HG03060 (cell line): ENCODE measurements at regions not wholly inside any gene's neighbourhood (a gene's known extent, or its start where the extent isn't known, plus 50 kb on each side); places are given as distances from the start of the nearest gene placed in this dataset.

ENCODE experiments used
- ATAC-seq: cut with Tn5 transposase; IDR thresholded peaks from one replicate; pipeline ENCODE4 v1.9.1; 2021; ENCODE audit warnings: low read depth, moderate number of reproducible peaks; ENCODE audit not compliant: unreplicated experiment

DNA sequence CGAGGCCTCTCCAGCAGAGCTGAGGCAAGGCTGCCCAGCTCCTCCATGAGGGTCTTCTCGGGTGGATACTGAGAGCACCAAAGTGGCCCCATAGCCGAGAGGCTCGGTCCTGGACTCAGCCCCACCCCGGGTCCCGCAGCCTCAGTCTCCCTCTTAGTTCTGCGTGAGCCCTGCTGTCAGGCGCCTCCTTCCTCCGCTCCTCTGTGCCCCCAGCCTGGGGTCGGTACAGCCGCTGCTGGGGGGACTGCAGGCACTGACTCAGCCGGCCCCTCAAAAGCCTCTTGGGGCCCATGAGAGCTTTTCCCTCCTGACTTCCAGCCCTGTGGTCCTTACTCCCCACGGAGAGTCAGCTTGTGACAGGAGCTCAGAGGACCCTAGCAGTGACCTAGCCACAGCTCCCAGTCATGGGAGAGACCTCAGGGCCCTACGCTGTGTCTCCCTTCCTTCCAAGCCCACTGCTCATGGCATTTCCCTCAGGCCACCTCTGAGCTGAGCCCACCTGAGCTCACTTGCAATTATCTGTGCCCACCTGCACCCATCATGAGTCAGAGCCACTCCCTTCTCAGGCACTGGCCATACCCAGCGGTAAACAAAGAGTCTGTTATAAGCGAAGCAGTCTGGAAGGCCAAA, 295.0 kb upstream of the RTL1 start:
- no peak for ATAC-seq

DNA sequence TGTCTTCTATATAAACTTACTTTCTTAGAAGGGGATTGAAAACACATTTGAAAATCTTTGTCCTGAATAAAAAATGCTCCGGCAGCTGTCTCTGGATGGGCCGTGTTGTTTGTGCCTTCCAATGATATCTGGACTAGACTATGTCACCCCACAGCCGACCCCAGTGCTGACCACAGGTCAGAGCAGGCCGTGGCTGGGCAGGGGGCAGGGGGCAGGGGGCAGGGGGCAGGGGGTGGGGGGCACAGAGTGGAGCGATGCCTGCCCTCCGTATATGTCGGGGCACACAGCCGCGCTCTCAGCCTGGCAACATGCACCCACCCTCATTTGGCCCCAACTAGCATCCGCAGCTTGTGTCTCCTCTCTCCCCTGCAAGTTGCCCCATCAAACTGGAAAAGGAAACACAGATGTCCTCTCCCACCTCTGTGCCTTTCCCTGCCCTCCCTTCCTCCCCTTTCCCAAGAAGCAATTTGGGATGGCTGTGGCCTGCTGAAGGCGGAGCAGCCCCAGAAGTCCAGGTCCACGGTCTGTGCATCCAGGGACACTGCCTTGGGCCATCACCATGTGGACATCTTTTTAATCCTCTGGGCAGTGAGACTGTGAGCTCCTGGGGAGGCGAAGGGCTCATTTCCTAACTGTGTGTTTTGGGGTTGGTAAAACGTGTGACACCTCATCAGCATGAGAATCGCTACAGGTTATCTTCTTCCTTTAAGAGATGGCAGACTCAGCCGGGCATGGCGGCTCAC, 295.7 kb upstream of the RTL1 start:
- no peak for ATAC-seq

- no peak for ATAC-seq
Observed at GRCh38 chr14:101200008-101200649, 296.6 kb upstream of the RTL1 start.

- ATAC-seq: no peak
Observed at GRCh38 chr14:101200650-101201516, 297.4 kb upstream of the RTL1 start.

- no peak for ATAC-seq
Observed at GRCh38 chr14:101201535-101202151, 298.1 kb upstream of the RTL1 start.

DNA sequence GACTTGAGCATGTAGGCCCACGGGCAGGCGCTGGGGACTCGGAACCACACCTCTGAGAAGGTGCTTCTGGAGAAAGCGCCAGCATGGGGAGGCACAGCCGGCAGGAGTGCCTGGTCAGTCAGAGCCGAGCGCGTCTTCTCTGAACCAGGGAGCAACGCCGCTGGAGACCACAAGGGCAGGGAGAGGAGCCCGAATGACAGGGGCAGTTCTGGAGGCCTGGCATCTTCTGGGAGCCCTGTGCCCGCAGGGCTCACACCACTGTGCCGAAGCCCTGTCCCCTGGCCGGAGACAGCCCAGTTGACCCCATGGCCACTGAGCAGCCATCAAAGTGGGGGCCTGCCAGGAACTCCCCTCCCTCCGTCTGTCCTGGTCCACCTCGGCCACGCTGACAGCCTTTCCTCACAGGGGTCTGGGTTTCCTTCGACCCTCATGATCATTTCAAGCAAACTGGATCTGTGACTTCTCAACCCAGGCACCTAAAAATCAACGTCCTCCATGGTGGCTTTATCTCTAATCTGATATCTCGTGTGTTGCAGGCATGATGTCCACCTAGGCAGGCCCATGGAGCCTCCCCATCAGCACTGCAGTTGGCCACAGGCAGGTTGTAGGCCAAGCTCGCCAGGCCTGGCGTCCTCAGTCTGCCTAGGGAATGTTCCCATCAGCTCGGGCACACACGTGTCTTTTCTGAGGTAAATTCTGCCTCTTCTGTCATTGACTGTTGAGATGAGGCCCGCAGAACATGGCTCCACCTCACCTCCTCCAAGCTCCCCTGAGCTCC, 299.3 kb upstream of the RTL1 start:
- ATAC-seq: no peak

DNA sequence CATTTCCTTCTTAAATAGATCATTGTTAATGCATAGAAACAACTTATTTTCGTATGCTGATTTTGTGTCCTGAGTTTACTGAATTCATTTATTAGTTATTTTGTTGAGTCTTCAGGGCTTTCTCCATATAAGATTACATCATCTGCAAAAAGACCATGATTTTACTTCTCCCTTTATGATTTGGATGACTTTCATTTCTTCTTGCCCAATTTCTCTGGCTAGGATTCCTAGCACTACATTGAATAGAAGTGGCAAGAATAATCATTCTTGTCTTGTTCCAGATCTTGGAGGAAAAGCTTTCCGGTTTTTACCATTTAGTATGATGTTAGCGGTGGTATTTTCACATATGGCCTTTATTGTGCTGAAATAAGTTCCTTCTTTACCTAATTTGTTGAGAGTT, 303.0 kb upstream of the RTL1 start:
- ATAC-seq: no peak

DNA sequence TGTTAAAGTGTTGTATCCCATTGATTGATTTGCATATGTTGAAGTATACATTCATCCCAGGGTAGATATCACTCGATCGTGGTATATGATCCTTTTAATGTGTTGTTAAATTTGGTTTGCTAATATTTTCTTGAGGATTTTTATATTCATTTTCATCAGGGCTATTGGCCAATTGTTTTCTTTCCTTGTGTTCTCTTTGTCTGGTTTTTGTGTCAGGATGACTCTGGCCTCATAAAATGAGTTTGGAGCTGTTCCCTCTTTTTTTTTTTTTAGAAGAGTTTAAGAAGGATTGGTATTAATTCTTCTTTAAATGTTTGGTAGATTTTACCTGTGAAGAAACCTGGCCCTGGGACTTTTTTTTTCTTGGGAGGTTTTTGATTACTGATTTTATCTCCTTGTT, 303.5 kb upstream of the RTL1 start:
- ATAC-seq: no peak

GRCh38 chr14:101207897-101208296, 304.4 kb upstream of the RTL1 start:
- ATAC-seq: no peak

DNA sequence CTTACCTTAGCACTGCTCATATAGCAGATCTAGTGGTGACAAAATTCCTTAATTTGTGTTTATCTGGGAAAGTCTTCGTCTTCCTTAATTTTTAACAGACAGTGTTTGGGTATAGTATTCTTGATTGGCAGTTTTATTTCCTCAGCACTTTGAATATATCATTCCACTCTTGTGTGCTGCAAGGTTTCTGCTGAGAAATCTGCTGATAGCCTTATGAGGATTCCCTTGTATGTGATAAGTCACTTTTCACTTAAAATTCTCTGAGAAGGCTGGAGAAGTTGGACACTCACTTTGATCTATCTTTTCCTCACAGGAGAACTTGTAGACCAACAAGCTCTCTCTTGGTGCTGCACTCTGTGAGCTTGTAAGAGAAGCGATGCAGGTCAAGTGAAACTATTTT, 306.1 kb upstream of the RTL1 start:
- ATAC-seq: no peak

- no peak for ATAC-seq
Observed at GRCh38 chr14:101215266-101215665, 311.7 kb upstream of the RTL1 start.

- no peak for ATAC-seq
Observed at GRCh38 chr14:101215927-101216326, 312.4 kb upstream of the RTL1 start.

DNA sequence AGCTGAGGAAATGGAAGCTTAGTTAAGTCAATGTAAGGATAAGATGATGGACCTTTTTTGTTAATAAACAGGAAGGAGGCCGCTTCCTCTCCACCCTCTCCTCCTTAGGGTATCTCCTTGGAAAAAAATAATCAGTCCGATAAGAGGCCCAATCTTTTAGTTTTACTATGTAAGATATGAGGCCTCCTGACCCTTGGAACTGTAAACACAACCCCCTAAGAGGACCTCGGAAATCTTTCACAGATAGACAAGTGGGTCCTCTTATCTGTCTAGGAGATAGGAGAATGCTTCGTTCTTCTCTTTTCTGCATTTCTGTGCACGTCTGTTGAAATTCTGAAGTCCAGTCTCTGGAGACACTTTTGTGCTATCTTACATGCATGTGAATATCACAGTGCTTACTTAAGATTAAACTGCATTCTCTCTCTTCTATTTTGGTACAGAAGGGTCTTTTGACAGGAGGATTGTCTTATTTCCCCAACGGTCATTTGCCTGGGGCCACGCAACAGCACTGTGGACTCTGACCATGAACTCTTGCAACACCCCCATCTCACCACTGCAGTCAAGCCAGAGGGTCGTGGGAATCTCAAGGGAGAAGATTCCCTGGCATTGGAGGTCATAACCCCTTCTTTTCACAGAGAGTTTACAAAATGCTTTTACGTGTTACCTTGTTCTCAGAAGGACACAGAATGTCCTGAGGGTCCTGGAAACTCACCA, 313.0 kb upstream of the RTL1 start:
- no peak for ATAC-seq

DNA sequence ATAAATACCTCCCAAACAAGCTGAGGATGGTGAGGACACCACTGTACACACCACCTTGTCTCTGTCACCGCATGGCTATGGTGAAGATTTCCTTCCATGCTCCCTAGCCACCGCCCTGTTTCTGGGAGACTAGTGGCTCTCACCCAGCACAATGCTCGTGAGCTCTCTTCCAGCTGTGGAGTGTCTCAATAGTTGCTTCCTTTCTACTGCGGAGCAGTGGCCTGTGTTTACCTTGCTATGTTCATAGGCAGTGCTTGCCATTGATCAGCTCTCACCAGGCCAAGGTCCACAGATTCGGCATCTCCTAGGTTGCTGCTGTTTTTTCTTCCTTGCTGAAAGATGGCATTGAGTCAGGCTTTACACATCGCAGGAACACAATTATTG, 313.6 kb upstream of the RTL1 start:
- ATAC-seq: no peak

- ATAC-seq: no peak
Observed at GRCh38 chr14:101217616-101218371, 314.3 kb upstream of the RTL1 start.

DNA sequence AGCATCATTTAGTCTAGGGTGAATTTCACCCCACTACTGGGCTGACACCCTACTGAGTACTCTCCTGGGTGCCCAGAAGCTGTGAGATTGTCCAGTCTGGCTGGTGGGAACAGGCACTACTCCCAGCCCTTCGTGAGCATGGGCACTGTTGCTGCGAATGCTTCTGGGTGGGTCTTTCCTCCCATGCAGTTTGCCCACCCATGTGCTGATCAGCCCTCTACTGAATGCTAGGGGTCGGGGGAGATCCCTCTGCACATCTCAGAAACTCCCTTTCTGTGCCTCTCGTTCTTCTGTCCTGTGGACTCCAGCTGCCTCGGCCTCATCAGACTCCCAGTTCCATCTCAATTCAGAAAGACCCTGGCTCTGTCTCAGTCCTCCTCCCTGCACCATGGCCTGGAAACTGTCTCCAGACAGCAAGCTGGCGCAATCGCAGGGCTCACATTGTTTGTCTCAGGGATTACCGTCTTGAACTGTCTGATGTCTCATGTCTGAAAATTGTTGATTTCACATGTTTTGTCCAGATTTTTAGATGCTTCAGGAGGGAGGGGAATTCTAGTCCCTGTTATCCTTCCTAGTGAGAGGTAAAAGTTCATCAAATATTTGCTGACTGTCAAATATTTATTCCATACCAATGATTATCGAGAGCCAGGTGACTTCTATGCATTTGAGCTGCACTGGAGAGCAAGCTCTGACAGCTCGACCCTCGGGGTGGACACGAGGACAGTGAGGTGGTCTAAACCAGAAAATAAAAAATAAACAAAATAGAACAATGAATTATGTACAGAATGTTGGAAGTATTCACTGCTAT, 316.6 kb upstream of the RTL1 start:
- ATAC-seq: no peak

GRCh38 chr14:101220921-101221510, 317.5 kb upstream of the RTL1 start:
- no peak for ATAC-seq
